Activated naive CD4-positive, alpha-beta T cell treated with anti-CD3 and anti-CD28 coated beads for 36 hours (primary cell): ENCODE measurements at regions not wholly inside any gene's neighbourhood (a gene's known extent, or its start where the extent isn't known, plus 50 kb on each side); places are given as distances from the start of the nearest gene placed in this dataset.
"Not testable (repeated sequence)": the region's sequence is repeated elsewhere in the genome, so short reads cannot be mapped to it uniquely, and the experiment has no call there.

ENCODE experiments used
- CTCF ChIA-PET: fragments of 350-600 bp; sonication (Branson Sonifier 250); formaldehyde crosslinking; loops from one replicate; lab custom pipeline; 2021; ENCODE audit warnings: antibody characterized with exemption; lab: Charles Lee
- DNase-seq: peaks from one replicate; pipeline ENCODE4 v3.0.0-alpha.2; 2020
- H3K27ac Mint-ChIP-seq: one replicate; pipeline ENCODE4 v1.8.0; 2021; ENCODE audit warnings: mild to moderate bottlenecking, mixed read lengths
- H3K27me3 Mint-ChIP-seq: one replicate; pipeline ENCODE4 v1.8.0; 2021; ENCODE audit warnings: low read depth, mixed read lengths
- H3K36me3 Mint-ChIP-seq: one replicate; pipeline ENCODE4 v1.8.0; 2021; ENCODE audit warnings: low read depth, mixed read lengths
- H3K4me1 Mint-ChIP-seq: one replicate; pipeline ENCODE4 v1.8.0; 2021; ENCODE audit warnings: low read depth, mixed read lengths
- H3K4me3 Mint-ChIP-seq: one replicate; pipeline ENCODE4 v1.8.0; 2021; ENCODE audit warnings: mild to moderate bottlenecking, moderate library complexity, mixed read lengths
- H3K9me3 Mint-ChIP-seq: one replicate; pipeline ENCODE4 v1.8.0; 2021; ENCODE audit warnings: mixed read lengths
- intact Hi-C: fragments of 100-400 bp; cut with micrococcal nuclease; formaldehyde crosslinking; loops from one replicate; pipeline ENCODE4 v1.15.1; 2023

DNA sequence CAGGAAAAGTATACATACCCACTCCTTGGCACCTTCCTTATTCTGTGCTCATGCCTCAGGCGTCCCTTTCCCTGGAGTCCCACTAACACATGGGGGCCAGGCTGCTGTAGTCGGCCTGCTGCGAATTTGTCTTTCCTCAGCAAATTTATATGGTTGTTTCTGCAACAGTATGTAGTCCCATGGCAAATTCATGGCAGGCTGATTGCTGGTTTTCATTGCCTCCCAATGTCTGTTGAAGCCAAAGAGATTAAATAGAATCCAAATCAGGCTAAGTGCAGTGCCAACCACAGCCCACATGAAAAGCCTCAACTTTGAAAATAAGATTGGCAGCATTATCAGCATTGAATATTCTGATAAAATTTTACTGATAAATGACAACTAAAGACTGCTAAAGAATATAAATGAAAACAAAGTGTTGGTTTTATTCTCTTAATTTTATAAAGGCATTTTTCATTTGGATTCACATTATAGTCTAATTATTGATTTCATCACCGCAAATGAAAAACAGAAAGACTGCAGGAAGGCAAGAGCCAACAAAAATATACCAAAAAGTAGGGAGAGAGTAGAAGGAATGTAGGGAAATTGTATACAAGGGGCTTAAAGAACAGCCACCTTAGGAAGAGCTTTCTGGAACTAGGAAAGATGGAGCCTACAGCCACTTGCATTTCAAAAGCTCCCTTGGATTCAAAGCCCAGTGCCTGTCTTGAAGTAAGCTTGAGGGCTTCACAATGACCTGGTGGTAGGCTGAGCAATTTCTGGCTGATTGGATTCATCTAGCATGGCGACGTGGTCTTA, 283.7 kb upstream of the MMADHC start:
- no peaks in the 10 kb centered on the region for H3K27me3 Mint-ChIP-seq
- H3K4me1 Mint-ChIP-seq = no peaks in the 10 kb centered on the region
- H3K9me3 Mint-ChIP-seq = peaks cover 4% of the 10 kb centered on the region
- H3K27ac Mint-ChIP-seq = no peak overlapping the region
- no peak for DNase-seq
- H3K4me3 Mint-ChIP-seq = no peak overlapping the region
- intact Hi-C loops = no loop called here
- H3K36me3 Mint-ChIP-seq = no peaks in the 10 kb centered on the region
- CTCF ChIA-PET = no interaction called here

DNA sequence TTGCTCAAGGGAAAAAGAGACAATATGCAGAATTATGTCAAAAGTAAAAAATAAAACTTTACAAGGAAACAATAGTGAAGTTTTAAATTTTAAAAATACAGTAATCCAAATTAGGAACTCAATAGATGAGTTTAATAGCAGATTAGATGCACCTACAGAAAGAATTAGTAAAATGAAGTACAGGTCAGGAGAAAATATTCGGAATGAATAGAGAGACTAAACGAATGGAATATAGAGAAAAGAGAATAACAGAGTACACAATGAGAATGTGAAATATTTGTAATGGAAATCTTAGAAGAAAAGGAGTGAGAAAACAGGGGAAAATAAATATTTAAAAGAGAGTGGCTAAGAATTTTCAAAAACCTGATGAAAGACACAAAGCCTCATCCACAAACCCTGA, 275.7 kb upstream of the MMADHC start:
- peaks cover 5% of the 10 kb centered on the region for H3K9me3 Mint-ChIP-seq
- H3K4me1 Mint-ChIP-seq = no peaks in the 10 kb centered on the region
- H3K27me3 Mint-ChIP-seq = no peaks in the 10 kb centered on the region
- H3K4me3 Mint-ChIP-seq = no peak overlapping the region
- no peaks in the 10 kb centered on the region for H3K36me3 Mint-ChIP-seq
- CTCF ChIA-PET = no interaction called here
- intact Hi-C loops = no loop called here
- DNase-seq = no peak
- no peak overlapping the region for H3K27ac Mint-ChIP-seq

DNA sequence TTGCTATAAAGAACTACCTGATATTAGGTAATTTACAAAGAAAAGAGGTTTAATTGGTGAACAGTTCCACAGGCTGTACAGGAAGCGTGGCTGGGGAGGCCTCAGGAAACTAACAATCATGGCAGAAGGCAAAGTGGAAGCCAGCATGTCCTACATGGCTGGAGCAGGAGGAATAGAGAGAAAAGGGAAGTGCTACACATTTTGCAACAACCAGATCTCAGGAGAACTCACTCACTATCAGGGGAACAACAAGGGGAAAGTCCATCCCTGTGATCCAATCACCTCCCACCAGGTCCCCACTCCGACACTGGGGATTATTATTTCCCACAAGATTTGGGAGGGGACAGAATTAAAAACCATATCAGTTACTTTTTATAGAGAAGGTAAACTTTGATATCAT, 273.5 kb upstream of the MMADHC start:
- H3K4me3 Mint-ChIP-seq = no peak overlapping the region
- H3K36me3 Mint-ChIP-seq = no peaks in the 10 kb centered on the region
- no peaks in the 10 kb centered on the region for H3K4me1 Mint-ChIP-seq
- CTCF ChIA-PET = no interaction called here
- intact Hi-C loops = no loop called here
- H3K27me3 Mint-ChIP-seq = no peaks in the 10 kb centered on the region
- peaks cover 5% of the 10 kb centered on the region for H3K9me3 Mint-ChIP-seq
- DNase-seq = no peak
- H3K27ac Mint-ChIP-seq = no peak overlapping the region

DNA sequence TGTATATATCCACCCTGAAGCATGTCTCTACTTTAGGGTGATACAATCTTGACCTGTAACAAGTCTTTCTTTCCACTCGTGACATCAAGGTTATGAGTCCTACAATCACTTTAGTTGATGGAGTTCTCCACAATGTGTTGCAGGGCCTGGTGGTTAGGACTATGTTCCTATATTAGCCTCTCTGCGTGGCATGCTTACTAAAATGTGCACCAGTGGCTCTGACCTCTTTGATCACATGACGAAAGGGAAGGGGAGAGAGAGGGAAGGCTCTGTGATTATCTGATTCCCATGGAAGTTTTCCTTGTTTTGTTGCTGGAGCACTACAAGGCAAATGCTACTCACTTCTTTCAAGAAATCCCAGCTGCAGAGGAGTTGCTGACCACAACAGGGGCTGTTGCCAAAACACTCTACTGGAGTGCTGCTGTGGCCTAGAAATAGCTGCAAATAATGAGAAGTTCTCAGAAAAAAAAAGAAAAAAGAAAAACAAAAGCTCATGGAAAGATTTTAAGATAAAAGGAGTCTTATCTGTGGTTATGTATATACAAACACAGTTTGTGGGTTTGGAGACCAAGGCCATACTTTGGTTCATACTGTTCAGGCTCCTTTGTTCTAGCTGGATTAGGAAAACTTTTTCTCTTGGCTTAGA, 272.8 kb upstream of the MMADHC start:
- Mint-ChIP-seq H3K4me1 (no peaks in the 10 kb centered on the region), H3K9me3 (peaks cover 5% of the 10 kb centered on the region), H3K36me3 (no peaks in the 10 kb centered on the region), H3K4me3 (no peak overlapping the region), H3K27me3 (no peaks in the 10 kb centered on the region), H3K27ac (no peak overlapping the region)
- intact Hi-C loops = no loop called here
- no peak for DNase-seq
- CTCF ChIA-PET = no interaction called here

DNA sequence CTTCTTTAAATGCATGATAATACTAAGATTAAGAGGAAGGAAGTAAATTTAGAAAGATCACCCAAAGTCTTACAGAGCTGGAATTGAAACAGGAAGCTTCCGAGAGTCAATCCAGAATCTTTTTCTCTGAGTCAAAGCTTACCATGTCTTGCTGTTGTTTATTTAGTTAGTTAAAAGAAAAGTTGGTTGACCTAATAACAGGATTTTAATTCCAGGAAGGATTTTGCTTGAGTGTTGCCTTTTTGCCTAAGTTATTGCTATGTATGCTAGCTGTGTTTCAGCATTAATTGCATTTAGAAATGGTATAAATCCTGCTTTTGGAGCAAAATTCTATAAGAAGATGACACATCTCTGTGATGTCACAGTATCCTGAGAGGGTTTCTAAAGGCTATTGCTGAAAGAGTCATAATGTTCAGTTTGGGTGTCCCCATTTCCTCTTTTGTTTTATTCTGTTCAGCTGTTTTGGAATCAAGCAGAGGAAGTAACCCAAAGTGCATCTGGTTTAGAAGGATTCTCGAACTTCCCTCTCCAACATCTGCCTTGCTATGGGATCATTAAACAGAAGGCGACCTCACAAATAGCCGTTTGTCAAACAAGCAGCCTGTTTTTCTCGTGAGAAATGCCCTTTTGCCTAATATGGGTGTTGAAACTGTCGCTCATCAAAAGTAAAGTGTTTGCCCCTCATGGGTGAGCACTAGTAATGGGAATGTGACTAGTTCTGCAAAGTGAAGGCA, 271.5 kb upstream of the MMADHC start:
- Mint-ChIP-seq H3K36me3 (no peaks in the 10 kb centered on the region), H3K9me3 (peaks cover 4% of the 10 kb centered on the region), H3K4me3 (no peak overlapping the region), H3K4me1 (no peaks in the 10 kb centered on the region), H3K27me3 (no peaks in the 10 kb centered on the region), H3K27ac (no peak overlapping the region)
- no peak for DNase-seq
- intact Hi-C loops = no loop called here
- CTCF ChIA-PET = no interaction called here

DNA sequence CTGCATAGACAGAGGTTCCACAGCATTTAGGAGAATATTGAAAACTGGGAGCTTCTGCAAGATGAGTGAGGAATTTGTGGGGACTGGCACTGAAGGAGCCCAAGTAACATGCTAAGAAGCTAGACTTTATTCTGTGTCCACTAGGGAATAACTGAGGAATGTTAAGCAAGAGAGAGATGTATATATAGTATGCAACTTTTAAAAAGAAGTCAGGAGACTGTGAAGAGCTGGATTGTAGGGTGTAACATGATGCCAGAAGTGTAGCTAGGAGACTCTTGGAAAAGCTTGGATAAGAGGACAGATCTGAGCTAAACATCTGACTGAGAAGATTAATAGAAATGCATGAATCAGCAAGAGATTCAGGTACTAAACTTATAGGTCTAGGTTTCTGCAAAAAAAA, 270.6 kb upstream of the MMADHC start:
- H3K4me3 Mint-ChIP-seq = no peak overlapping the region
- H3K9me3 Mint-ChIP-seq = peaks cover 2% of the 10 kb centered on the region
- no peak for DNase-seq
- H3K27ac Mint-ChIP-seq = no peak overlapping the region
- no peaks in the 10 kb centered on the region for H3K27me3 Mint-ChIP-seq
- CTCF ChIA-PET = interaction anchor here (0.6 kb wide), 1 partner anchor 411 kb away, joined by 3 read pairs; no protein-coding TSS in a partner anchor
- H3K4me1 Mint-ChIP-seq = no peaks in the 10 kb centered on the region
- intact Hi-C loops = no loop called here
- H3K36me3 Mint-ChIP-seq = no peaks in the 10 kb centered on the region

DNA sequence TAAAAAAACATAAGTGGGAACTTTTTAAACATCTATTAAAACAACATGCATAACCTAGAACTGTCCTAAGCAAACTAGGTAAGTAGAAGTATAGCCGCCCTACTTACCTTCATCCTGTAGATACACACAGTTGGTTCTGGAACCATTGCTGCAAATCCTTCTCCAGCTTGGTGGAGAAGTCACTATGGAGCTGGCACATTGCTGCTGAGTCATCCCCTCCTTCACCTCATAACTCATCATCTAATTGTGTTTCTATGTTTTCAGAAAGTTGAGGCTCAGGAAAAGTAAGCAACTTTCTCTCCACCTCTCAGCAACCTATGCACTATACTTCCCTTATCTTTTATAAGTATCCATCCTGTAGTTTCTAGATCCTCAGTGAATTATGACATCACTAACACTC, 269.8 kb upstream of the MMADHC start:
- CTCF ChIA-PET = no interaction called here
- no peaks in the 10 kb centered on the region for H3K4me1 Mint-ChIP-seq
- H3K27me3 Mint-ChIP-seq = no peaks in the 10 kb centered on the region
- intact Hi-C loops = no loop called here
- no peak overlapping the region for H3K4me3 Mint-ChIP-seq
- peaks cover 3% of the 10 kb centered on the region for H3K9me3 Mint-ChIP-seq
- no peak overlapping the region for H3K27ac Mint-ChIP-seq
- no peak for DNase-seq
- H3K36me3 Mint-ChIP-seq = no peaks in the 10 kb centered on the region

DNA sequence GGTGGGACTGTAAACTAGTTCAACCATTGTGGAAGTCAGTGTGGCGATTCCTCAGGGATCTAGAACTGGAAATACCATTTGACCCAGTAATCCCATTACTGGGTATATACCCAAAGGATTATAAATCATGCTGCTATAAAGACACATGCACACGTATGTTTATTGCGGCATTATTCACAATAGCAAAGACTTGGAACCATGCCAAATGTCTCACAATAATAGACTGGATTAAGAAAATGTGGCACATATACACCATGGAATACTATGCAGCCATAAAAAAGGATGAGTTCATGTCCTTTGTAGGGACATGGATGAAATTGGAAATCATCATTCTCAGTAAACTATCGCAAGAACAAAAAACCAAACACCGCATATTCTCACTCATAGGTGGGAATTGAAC, 268.3 kb upstream of the MMADHC start:
- H3K27me3 Mint-ChIP-seq, intact Hi-C loops, H3K27ac Mint-ChIP-seq, CTCF ChIA-PET, H3K4me1 Mint-ChIP-seq, H3K9me3 Mint-ChIP-seq, H3K4me3 Mint-ChIP-seq, H3K36me3 Mint-ChIP-seq, DNase-seq: not testable (repeated sequence)

DNA sequence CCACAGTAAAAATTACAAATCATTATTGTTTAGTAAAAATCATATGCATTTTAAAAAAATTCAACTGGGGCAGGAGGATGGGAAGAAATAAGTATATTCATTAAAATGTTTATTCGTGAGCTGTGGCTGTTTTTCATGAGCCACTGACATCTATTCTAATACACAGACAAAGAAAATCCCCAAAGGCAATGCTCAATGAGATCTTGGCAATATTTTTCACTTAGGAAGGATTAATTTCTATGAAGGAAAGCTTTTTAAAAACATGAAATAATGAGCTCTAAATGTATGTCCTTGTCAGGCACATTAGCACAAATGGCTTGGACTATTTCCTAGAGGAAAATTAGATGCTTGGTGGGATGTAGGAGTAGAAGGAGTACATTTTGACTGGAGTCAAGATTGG, 262.0 kb upstream of the MMADHC start:
- no peak overlapping the region for H3K27ac Mint-ChIP-seq
- peaks cover 7% of the 10 kb centered on the region for H3K9me3 Mint-ChIP-seq
- H3K4me1 Mint-ChIP-seq = no peaks in the 10 kb centered on the region
- no peak overlapping the region for H3K4me3 Mint-ChIP-seq
- intact Hi-C loops = no loop called here
- CTCF ChIA-PET = no interaction called here
- no peaks in the 10 kb centered on the region for H3K36me3 Mint-ChIP-seq
- H3K27me3 Mint-ChIP-seq = no peaks in the 10 kb centered on the region
- DNase-seq = no peak

DNA sequence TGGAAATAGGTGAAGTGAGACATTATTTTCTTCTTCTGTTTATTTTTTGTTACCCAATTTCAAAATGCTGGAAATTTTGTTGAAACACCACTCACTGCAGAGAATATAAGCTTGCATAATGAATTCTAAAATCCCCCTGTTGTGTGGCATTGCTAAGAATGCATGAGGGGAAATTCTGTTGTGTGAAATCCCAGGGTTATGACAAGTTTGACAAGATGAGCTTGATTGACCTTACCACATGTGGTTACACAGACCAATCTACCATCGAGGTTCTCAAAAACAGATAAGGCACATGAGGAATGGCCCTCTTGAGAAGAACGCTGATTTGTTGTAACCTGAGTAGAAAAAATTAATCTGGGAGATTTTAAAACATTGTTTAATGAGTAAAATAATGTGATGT, 261.6 kb upstream of the MMADHC start:
- Mint-ChIP-seq H3K4me1 (no peaks in the 10 kb centered on the region), H3K27me3 (no peaks in the 10 kb centered on the region), H3K4me3 (no peak overlapping the region), H3K9me3 (peaks cover 7% of the 10 kb centered on the region), H3K27ac (no peak overlapping the region), H3K36me3 (no peaks in the 10 kb centered on the region)
- intact Hi-C loops = no loop called here
- DNase-seq = no peak
- CTCF ChIA-PET = no interaction called here

DNA sequence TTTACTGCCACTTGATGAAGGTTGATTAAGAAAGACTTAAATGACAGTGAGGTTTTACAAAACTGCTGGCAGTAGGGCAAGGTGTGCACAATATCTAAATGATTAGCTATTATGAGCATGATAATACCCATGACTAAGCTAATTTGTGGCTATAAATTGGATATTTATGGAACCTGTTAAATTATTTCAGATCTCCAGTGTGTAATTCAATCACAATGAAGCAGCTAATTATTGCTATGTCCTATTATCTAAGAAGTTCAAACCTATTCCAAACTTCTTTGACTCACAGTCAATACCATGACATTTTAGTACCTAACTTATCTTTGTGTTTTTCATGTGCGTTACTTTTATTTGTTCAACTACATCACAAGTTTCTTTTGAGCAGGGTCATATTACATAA, 253.8 kb upstream of the MMADHC start:
- Mint-ChIP-seq H3K36me3 (no peaks in the 10 kb centered on the region), H3K27ac (no peak overlapping the region), H3K4me1 (no peaks in the 10 kb centered on the region), H3K4me3 (no peak overlapping the region), H3K9me3 (peaks cover 9% of the 10 kb centered on the region), H3K27me3 (no peaks in the 10 kb centered on the region)
- intact Hi-C loops = no loop called here
- no peak for DNase-seq
- CTCF ChIA-PET = no interaction called here

DNA sequence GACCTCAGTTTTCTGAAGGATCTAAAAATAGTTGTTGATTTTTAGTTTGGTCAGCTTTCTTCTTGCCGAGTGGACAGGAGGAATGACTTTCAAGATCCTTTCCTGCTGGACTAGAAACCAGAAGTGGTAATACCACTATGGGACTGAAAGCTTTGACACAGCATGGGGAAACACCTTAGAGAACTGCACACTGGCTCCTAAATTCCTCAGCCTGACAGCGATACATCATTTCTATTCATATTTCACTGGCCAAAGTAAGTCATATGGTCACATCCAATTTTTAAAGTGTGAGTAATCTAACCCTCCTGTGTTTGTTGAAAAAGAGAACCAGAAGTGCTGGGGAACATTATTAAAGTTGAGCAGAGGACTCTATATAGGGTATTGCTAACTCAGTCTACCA, 244.7 kb upstream of the MMADHC start:
- Mint-ChIP-seq H3K27ac (no peak overlapping the region), H3K4me3 (no peak overlapping the region), H3K36me3 (no peaks in the 10 kb centered on the region), H3K4me1 (no peaks in the 10 kb centered on the region), H3K27me3 (no peaks in the 10 kb centered on the region), H3K9me3 (peaks cover 17% of the 10 kb centered on the region)
- no peak for DNase-seq
- CTCF ChIA-PET = no interaction called here
- intact Hi-C loops = no loop called here
